Osteocyte (in vitro differentiated cells): ENCODE measurements at regions not wholly inside any gene's neighbourhood (a gene's known extent, or its start where the extent isn't known, plus 50 kb on each side); places are given as distances from the start of the nearest gene placed in this dataset.

Experiments
- DNase-seq: peaks from one replicate; pipeline ENCODE4 v3.0.0; 2021; ENCODE audit warnings: mixed read lengths; ENCODE audit not compliant: unreplicated experiment; ENCODE audit errors: extremely low spot score
- H3K27ac Mint-ChIP-seq: one replicate; pipeline ENCODE4 v1.8.0; 2021; ENCODE audit warnings: mild to moderate bottlenecking, mixed read lengths; ENCODE audit not compliant: unreplicated experiment
- H3K27me3 Mint-ChIP-seq: one replicate; pipeline ENCODE4 v1.8.0; 2021; ENCODE audit warnings: mixed read lengths; ENCODE audit not compliant: unreplicated experiment
- H3K36me3 Mint-ChIP-seq: one replicate; pipeline ENCODE4 v1.8.0; 2021; ENCODE audit warnings: mixed read lengths; ENCODE audit not compliant: unreplicated experiment
- H3K4me1 Mint-ChIP-seq: one replicate; pipeline ENCODE4 v1.8.0; 2021; ENCODE audit warnings: mixed read lengths; ENCODE audit not compliant: unreplicated experiment
- H3K4me3 Mint-ChIP-seq: one replicate; pipeline ENCODE4 v1.8.0; 2021; ENCODE audit warnings: mild to moderate bottlenecking, moderate library complexity, mixed read lengths; ENCODE audit not compliant: unreplicated experiment
- H3K9me3 Mint-ChIP-seq: one replicate; pipeline ENCODE4 v1.8.0; 2021; ENCODE audit warnings: mixed read lengths; ENCODE audit not compliant: unreplicated experiment
- TF ChIP-seq, protein P1 (sequence below): fragments of 200-600 bp; sonication (generic); IDR thresholded peaks from 2 replicates; pipeline ENCODE4 v1.5.0; 2021; ENCODE audit warnings: antibody characterized with exemption, mild to moderate bottlenecking, moderate library complexity

GRCh38 chr15:47529241-47529640, 188.1 kb upstream of the SEMA6D start:
- Mint-ChIP-seq H3K4me1 (peaks cover 4% of the 10 kb centered on the region), H3K9me3 (no peaks in the 10 kb centered on the region), H3K36me3 (no peaks in the 10 kb centered on the region), H3K27ac (no peak overlapping the region), H3K27me3 (peaks cover 11% of the 10 kb centered on the region), H3K4me3 (no peak overlapping the region)
- no peak for DNase-seq
- TF ChIP-seq, protein P1, sequence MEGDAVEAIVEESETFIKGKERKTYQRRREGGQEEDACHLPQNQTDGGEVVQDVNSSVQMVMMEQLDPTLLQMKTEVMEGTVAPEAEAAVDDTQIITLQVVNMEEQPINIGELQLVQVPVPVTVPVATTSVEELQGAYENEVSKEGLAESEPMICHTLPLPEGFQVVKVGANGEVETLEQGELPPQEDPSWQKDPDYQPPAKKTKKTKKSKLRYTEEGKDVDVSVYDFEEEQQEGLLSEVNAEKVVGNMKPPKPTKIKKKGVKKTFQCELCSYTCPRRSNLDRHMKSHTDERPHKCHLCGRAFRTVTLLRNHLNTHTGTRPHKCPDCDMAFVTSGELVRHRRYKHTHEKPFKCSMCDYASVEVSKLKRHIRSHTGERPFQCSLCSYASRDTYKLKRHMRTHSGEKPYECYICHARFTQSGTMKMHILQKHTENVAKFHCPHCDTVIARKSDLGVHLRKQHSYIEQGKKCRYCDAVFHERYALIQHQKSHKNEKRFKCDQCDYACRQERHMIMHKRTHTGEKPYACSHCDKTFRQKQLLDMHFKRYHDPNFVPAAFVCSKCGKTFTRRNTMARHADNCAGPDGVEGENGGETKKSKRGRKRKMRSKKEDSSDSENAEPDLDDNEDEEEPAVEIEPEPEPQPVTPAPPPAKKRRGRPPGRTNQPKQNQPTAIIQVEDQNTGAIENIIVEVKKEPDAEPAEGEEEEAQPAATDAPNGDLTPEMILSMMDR, result no peak

DNA sequence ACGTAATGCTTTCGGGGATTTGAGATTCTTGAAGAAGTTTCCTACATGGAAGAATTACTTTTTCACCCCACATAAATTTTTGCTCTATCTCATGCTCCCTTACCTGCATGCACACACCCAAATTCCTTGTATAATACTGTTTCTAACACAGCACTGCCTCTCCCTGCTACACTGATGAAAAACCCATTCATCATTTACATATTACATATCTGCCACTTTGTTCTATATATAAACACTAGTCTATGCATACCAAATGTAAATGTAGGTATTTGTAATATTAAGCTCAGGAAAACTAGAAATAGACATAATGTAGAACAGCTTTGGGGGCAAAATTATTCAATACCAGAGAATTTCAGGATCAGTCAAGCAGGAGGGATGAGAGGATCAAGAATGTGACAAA, 182.6 kb upstream of the SEMA6D start:
- peaks cover 35% of the 10 kb centered on the region for H3K27me3 Mint-ChIP-seq
- TF ChIP-seq, protein P1, result no peak
- H3K4me1 Mint-ChIP-seq, result no peaks in the 10 kb centered on the region
- no peaks in the 10 kb centered on the region for H3K36me3 Mint-ChIP-seq
- DNase-seq, result no peak
- no peak overlapping the region for H3K4me3 Mint-ChIP-seq
- H3K9me3 Mint-ChIP-seq, result no peaks in the 10 kb centered on the region
- H3K27ac Mint-ChIP-seq, result no peak overlapping the region

DNA sequence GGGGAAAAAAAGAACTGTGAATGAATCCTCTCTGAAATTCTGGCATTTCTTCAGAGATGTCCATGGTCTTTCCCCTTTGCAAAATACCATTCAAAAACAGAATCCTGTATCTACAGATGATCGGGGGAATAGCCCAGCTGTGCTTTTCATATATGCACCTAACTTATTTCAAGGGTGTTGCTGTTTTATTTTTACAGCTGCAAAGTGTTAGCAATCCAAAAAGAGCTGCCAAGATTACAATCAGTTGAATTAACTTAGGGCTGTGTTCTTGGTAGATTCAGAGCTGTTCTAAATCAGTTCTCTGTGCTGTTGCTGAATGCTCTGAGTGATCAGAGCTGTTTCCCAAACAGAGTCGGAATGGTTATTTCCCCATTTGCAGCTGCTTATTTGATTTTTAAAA, 175.7 kb upstream of the SEMA6D start:
- Mint-ChIP-seq H3K36me3 (no peaks in the 10 kb centered on the region), H3K4me1 (no peaks in the 10 kb centered on the region), H3K27me3 (peaks cover 32% of the 10 kb centered on the region), H3K4me3 (no peak overlapping the region), H3K9me3 (no peaks in the 10 kb centered on the region), H3K27ac (no peak overlapping the region)
- DNase-seq, result no peak
- TF ChIP-seq, protein P1, result no peak

DNA sequence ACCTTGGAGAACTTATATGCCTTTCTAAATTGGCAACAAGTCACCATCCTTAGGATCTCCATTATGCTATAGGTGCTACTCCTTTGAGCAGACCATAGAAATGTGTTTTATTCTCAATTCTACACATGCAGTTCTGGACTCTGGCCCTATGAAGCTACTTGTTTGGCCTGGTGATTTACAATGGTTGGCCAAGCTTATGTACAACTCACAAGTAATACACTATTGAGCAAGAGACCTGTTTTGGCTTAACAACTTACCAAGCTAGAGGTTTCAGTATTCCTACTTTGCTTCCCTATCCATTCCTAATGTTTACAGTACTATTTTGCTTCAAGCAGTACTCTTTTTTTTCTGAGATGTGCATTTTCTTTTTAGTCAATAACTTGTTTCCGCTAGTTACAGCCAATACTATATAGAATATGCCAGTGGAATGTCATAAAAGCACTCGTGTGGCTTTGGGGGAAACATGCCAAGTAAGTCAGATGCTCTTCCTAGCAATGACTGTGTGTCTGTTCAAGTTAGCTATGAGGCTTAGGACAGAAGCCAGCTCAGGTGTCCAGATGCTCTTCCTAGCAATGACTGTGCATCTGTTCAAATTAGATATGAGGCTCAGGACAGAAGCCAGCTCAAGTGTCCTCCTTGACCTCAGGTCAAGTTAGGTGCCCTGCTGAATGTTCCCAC, 174.9 kb upstream of the SEMA6D start:
- no peak for DNase-seq
- TF ChIP-seq, protein P1, result no peak
- no peak overlapping the region for H3K27ac Mint-ChIP-seq
- peaks cover 29% of the 10 kb centered on the region for H3K27me3 Mint-ChIP-seq
- H3K4me1 Mint-ChIP-seq, result no peaks in the 10 kb centered on the region
- H3K9me3 Mint-ChIP-seq, result no peaks in the 10 kb centered on the region
- no peak overlapping the region for H3K4me3 Mint-ChIP-seq
- H3K36me3 Mint-ChIP-seq, result no peaks in the 10 kb centered on the region

GRCh38 chr15:47548231-47548630, 169.1 kb upstream of the SEMA6D start:
- TF ChIP-seq, protein P1, result no peak
- Mint-ChIP-seq H3K4me1 (no peaks in the 10 kb centered on the region), H3K27ac (no peak overlapping the region), H3K27me3 (peaks cover 15% of the 10 kb centered on the region), H3K36me3 (no peaks in the 10 kb centered on the region), H3K4me3 (no peak overlapping the region), H3K9me3 (no peaks in the 10 kb centered on the region)
- no peak for DNase-seq
